SK-N-SH (cell line): ENCODE measurements at regions not wholly inside any gene's neighbourhood (a gene's known extent, or its start where the extent isn't known, plus 50 kb on each side); places are given as distances from the start of the nearest gene placed in this dataset.

Source experiments
- CTCF ChIA-PET: fragments of 300-600, 350-600 bp; formaldehyde crosslinking; extraction: SDS; loops from one replicate; lab custom pipeline; 2021; lab: Yijun Ruan, JAX
- POLR2A ChIA-PET: fragments of 350-600 bp; sonication (Branson Sonifier 250); formaldehyde crosslinking; extraction: SDS; loops from one replicate; lab custom pipeline; 2020; ENCODE audit warnings: antibody characterized with exemption, inconsistent platforms; lab: Yijun Ruan, JAX
- DNase-seq: peaks from one replicate; pipeline ENCODE4 v3.0.0; 2012
- H2AFZ ChIP-seq: fragments of 200-600 bp; sonication (generic); 2 replicates; pipeline ENCODE4 v1.8.1; 2016; ENCODE audit warnings: antibody characterized with exemption, mild to moderate bottlenecking, low read depth
- H3F3A ChIP-seq: fragments of 200-600 bp; sonication (generic); replicated peaks from 2 replicates; pipeline ENCODE3; 2016; ENCODE audit warnings: antibody characterized with exemption, mild to moderate bottlenecking; ENCODE audit not compliant: insufficient read depth
- H3K27ac ChIP-seq, 2 experiments: fragments of 200-500 bp in 1 of 2; fragments of 200-600 bp in 1 of 2; sonication (Bioruptor generic) in 1 of 2; sonication (generic), shearing (Covaris generic) in 1 of 2; 2 replicates each; pipeline versions ENCODE4 v1.5.1 to v1.6.1; 2014 to 2016; ENCODE audit warnings: low read depth in 2 of 2, inconsistent platforms in 1 of 2, low read length in 1 of 2, mild to moderate bottlenecking in 1 of 2, mixed read lengths in 1 of 2
- H3K27me3 ChIP-seq: fragments of 200-600 bp; sonication (generic), shearing (Covaris generic); 2 replicates; pipeline ENCODE4 v1.6.1; 2016; ENCODE audit warnings: mixed run types; ENCODE audit not compliant: insufficient read depth
- H3K36me3 ChIP-seq, 2 experiments: fragments of 200-500 bp in 1 of 2; fragments of 200-600 bp in 1 of 2; sonication (Bioruptor generic) in 1 of 2; sonication (generic) in 1 of 2; replicated peaks in 1 of 2; 2 replicates each; pipeline versions ENCODE3 to v1.5.1; 2014 to 2016; ENCODE audit warnings: low read length in 1 of 2, mild to moderate bottlenecking in 1 of 2; ENCODE audit not compliant: insufficient read depth in 2 of 2, control insufficient read depth in 1 of 2
- H3K4me1 ChIP-seq, 2 experiments: fragments of 200-500 bp in 1 of 2; fragments of 200-600 bp in 1 of 2; sonication (Bioruptor generic) in 1 of 2; sonication (generic), shearing (Covaris generic) in 1 of 2; 2 replicates each; pipeline versions ENCODE4 v1.5.1 to v1.6.1; 2014 to 2016; ENCODE audit warnings: low read depth in 1 of 2, low read length in 1 of 2, mixed run types in 1 of 2; ENCODE audit not compliant: insufficient read depth in 2 of 2, control insufficient read depth in 1 of 2
- H3K4me2 ChIP-seq: fragments of 200-600 bp; sonication (generic), shearing (Covaris generic); 2 replicates; pipeline ENCODE4 v1.6.1; 2017; ENCODE audit warnings: mixed run types
- H3K4me3 ChIP-seq, 2 experiments: fragments of 200-500 bp in 1 of 2; fragments of 200-600 bp in 1 of 2; sonication (Bioruptor generic) in 1 of 2; sonication (generic), shearing (Covaris generic) in 1 of 2; 2 replicates each; pipeline versions ENCODE4 v1.5.1 to v1.8.1; 2014 to 2016; ENCODE audit warnings: low read depth in 2 of 2, inconsistent platforms in 1 of 2, low read length in 1 of 2, mild to moderate bottlenecking in 1 of 2, mixed read lengths in 1 of 2, moderate library complexity in 1 of 2
- H3K79me2 ChIP-seq: fragments of 200-600 bp; sonication (generic); 2 replicates; pipeline ENCODE4 v1.8.1; 2017; ENCODE audit warnings: mild to moderate bottlenecking; ENCODE audit not compliant: insufficient read depth
- H3K9ac ChIP-seq: fragments of 200-600 bp; sonication (generic); 2 replicates; pipeline ENCODE4 v1.6.1; 2017; ENCODE audit warnings: mixed run types
- H3K9me2 ChIP-seq: fragments of 200-600 bp; sonication (generic); 2 replicates; pipeline ENCODE4 v1.6.1; 2017; ENCODE audit warnings: mixed run types
- H3K9me3 ChIP-seq: fragments of 200-600 bp; sonication (generic); 2 replicates; pipeline ENCODE4 v1.6.1; 2017; ENCODE audit warnings: mixed run types, mild to moderate bottlenecking, moderate library complexity
- H4K20me1 ChIP-seq: fragments of 200-600 bp; sonication (generic); 2 replicates; pipeline ENCODE4 v1.6.1; 2017; ENCODE audit warnings: mild to moderate bottlenecking, mixed run types; ENCODE audit not compliant: insufficient read depth
- CHD2 ChIP-seq: fragments of 150-350 bp; IDR thresholded peaks from 2 replicates; pipeline ENCODE4 v1.6.1; 2018; ENCODE audit warnings: low read length; ENCODE audit not compliant: partially characterized antibody
- CTCF ChIP-seq: fragments of 200-600 bp; sonication (generic); IDR thresholded peaks from 2 replicates; pipeline ENCODE4 v1.6.1; 2017; ENCODE audit warnings: antibody characterized with exemption, mild to moderate bottlenecking, moderate library complexity
- EZH2phosphoT487 ChIP-seq: fragments of 200-600 bp; sonication (generic); IDR thresholded peaks from 2 replicates; pipeline ENCODE4 v1.6.1; 2017; ENCODE audit warnings: low read depth, mixed run types, mild to moderate bottlenecking, antibody characterized with exemption, moderate library complexity, borderline replicate concordance
- FOXJ3 ChIP-seq: sonication (generic); formaldehyde crosslinking; IDR thresholded peaks from 2 replicates; pipeline ENCODE4 v1.5.1; 2020; ENCODE audit warnings: mild to moderate bottlenecking, missing genetic modification reagents
- FOXM1 ChIP-seq: IDR thresholded peaks from 2 replicates; pipeline ENCODE4 v1.4.0; 2012; ENCODE audit warnings: low read depth, mild to moderate bottlenecking
- MEF2A ChIP-seq: IDR thresholded peaks from 2 replicates; pipeline ENCODE4 v1.4.0; 2012; ENCODE audit warnings: low read depth, borderline replicate concordance
- MXI1 ChIP-seq: IDR thresholded peaks from 2 replicates; pipeline ENCODE4 v1.6.1; 2012; ENCODE audit warnings: mild to moderate bottlenecking, low read depth, low read length, improper control_type of control experiment
- NFIC ChIP-seq: IDR thresholded peaks from 2 replicates; pipeline ENCODE4 v1.4.0; 2012; ENCODE audit warnings: borderline replicate concordance
- RAD21 ChIP-seq: IDR thresholded peaks from 2 replicates; pipeline ENCODE4 v1.6.1; 2012; ENCODE audit warnings: mild to moderate bottlenecking, low read length
- RCOR1 ChIP-seq: fragments of 150-350 bp; IDR thresholded peaks from 2 replicates; pipeline ENCODE4 v1.6.1; 2017; ENCODE audit warnings: antibody characterized with exemption, low read length
- REST ChIP-seq: IDR thresholded peaks from 2 replicates; pipeline ENCODE4 v1.6.1; 2012; ENCODE audit warnings: mild to moderate bottlenecking, low read depth, low read length, moderate library complexity
- RFX5 ChIP-seq: IDR thresholded peaks from 2 replicates; pipeline ENCODE4 v1.6.1; 2012; ENCODE audit warnings: mild to moderate bottlenecking, improper control_type of control experiment, low read length
- SIN3A ChIP-seq: IDR thresholded peaks from 2 replicates; pipeline ENCODE4 v1.6.1; 2012; ENCODE audit warnings: low read depth, mild to moderate bottlenecking, low read length, moderate library complexity, borderline replicate concordance
- SMC3 ChIP-seq: IDR thresholded peaks from 2 replicates; pipeline ENCODE4 v1.6.1; 2012; ENCODE audit warnings: low read depth, low read length, improper control_type of control experiment
- USF1 ChIP-seq: IDR thresholded peaks from 2 replicates; pipeline ENCODE4 v1.4.0; 2012; ENCODE audit warnings: low read depth, borderline replicate concordance
- WGBS: methylation state at CpG from one replicate; pipeline ENCODE4 v1.1.6; 2017; ENCODE audit warnings: low lambda C conversion rate; 5-methylcytosine and 5-hydroxymethylcytosine counted together
- TF ChIP-seq, protein P1 (sequence below): fragments of 150-350 bp; IDR thresholded peaks from 2 replicates; pipeline ENCODE4 v1.6.1; 2016; ENCODE audit warnings: mild to moderate bottlenecking, low read depth, low read length

GRCh38 chr21:31424058-31424457 lies 80.0 kb upstream of the TIAM1 start:
- Histone ChIP-seq H3K9me2 (no peaks in the 10 kb centered on the region), H3K4me2 (no peak overlapping the region), H2AFZ (no peak overlapping the region), H4K20me1 (no peaks in the 10 kb centered on the region), H3K9me3 (no peaks in the 10 kb centered on the region), H3K79me2 (no peaks in the 10 kb centered on the region), H3F3A (no peaks in the 10 kb centered on the region), H3K9ac (no peak overlapping the region), H3K36me3 (no peaks in the 10 kb centered on the region), H3K4me1 (no peaks in the 10 kb centered on the region), H3K4me3 (no peak overlapping the region), H3K27me3 (no peaks in the 10 kb centered on the region), H3K27ac (no peak overlapping the region)
- ChIA-PET POLR2A (no interaction called here), CTCF (interaction anchor here (0.6 to 1.1 kb wide), 2 partner anchors 76 to 180 kb away, joined by 3 read pairs; no protein-coding TSS in a partner anchor)
- TF ChIP-seq CTCF (no peak), RFX5 (no peak), RCOR1 (no peak), FOXJ3 (CRISPR knock-in tag) (no peak), FOXM1 (no peak), NFIC (no peak), SMC3 (no peak), SIN3A (no peak)
- TF ChIP-seq, protein P1, sequence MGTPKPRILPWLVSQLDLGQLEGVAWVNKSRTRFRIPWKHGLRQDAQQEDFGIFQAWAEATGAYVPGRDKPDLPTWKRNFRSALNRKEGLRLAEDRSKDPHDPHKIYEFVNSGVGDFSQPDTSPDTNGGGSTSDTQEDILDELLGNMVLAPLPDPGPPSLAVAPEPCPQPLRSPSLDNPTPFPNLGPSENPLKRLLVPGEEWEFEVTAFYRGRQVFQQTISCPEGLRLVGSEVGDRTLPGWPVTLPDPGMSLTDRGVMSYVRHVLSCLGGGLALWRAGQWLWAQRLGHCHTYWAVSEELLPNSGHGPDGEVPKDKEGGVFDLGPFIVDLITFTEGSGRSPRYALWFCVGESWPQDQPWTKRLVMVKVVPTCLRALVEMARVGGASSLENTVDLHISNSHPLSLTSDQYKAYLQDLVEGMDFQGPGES: no peak
- no peak for DNase-seq
- 83% methylated on average over 6 of the region's 6 CpGs for WGBS

GRCh38 chr21:31420988-31421387 lies 76.9 kb upstream of the TIAM1 start:
- H3K9ac ChIP-seq: no peak overlapping the region
- H2AFZ ChIP-seq: no peak overlapping the region
- no peak overlapping the region for H3K4me3 ChIP-seq
- H3K4me2 ChIP-seq: no peak overlapping the region
- ChIA-PET CTCF (no interaction called here), POLR2A (interaction anchor here (0.7 kb wide), 1 partner anchor 16 kb away, joined by 3 read pairs; no protein-coding TSS in a partner anchor)
- no peak overlapping the region for H3K27ac ChIP-seq
- no peaks in the 10 kb centered on the region for H3K27me3 ChIP-seq
- H3K9me3 ChIP-seq: no peaks in the 10 kb centered on the region
- DNase-seq: no peak
- no peaks in the 10 kb centered on the region for H3F3A ChIP-seq
- H3K79me2 ChIP-seq: no peaks in the 10 kb centered on the region
- H4K20me1 ChIP-seq: no peaks in the 10 kb centered on the region
- no peaks in the 10 kb centered on the region for H3K4me1 ChIP-seq
- 69% methylated on average over 8 of the region's 8 CpGs for WGBS
- no peaks in the 10 kb centered on the region for H3K36me3 ChIP-seq
- H3K9me2 ChIP-seq: no peaks in the 10 kb centered on the region
- no peak for TF ChIP-seq MEF2A
- no peak for TF ChIP-seq REST
- no peak for TF ChIP-seq RCOR1
- no peak for TF ChIP-seq CTCF
- TF ChIP-seq FOXJ3 (CRISPR knock-in tag): no peak
- TF ChIP-seq MXI1: no peak
- TF ChIP-seq EZH2phosphoT487: no peak
- no peak for TF ChIP-seq FOXM1
- no peak for TF ChIP-seq CHD2
- no peak for TF ChIP-seq USF1
- TF ChIP-seq RAD21: no peak
